Heart left ventricle (tissue), 16 donors: ENCODE measurements at regions not wholly inside any gene's neighbourhood (a gene's known extent, or its start where the extent isn't known, plus 50 kb on each side); places are given as distances from the start of the nearest gene placed in this dataset.

Source experiments
- ATAC-seq, 4 donors: fragments of 200-7000 bp; cut with Tn5 transposase; one replicate each; pipeline ENCODE4 v1.9.1; 2020 to 2022; ENCODE audit warnings: moderate library complexity in 4 of 4, mild to moderate bottlenecking in 3 of 4, moderate number of reproducible peaks in 1 of 4
- DNase-seq, 5 donors: peaks; one replicate each; pipeline ENCODE4 v3.0.0-alpha.2; 2020
- H3K27ac ChIP-seq, 12 donors: fragments of 200-600 bp; sonication (generic) in 4 of 12; one replicate each; pipeline versions ENCODE4 v1.5.0 to v1.8.0; 2016 to 2022; ENCODE audit warnings: mild to moderate bottlenecking in 2 of 12
- H3K27me3 ChIP-seq, 9 donors: fragments of 200-600 bp; sonication (generic) in 2 of 9; one replicate each; pipeline versions ENCODE4 v1.5.1 to v1.8.0; 2016 to 2022; ENCODE audit warnings: mild to moderate bottlenecking in 3 of 9
- H3K36me3 ChIP-seq, 9 donors: fragments of 200-600 bp; sonication (generic) in 2 of 9; one replicate each; pipeline versions ENCODE4 v1.5.0 to v1.8.0; 2018 to 2022; ENCODE audit warnings: mild to moderate bottlenecking in 2 of 9
- H3K4me1 ChIP-seq, 12 donors: fragments of 200-600 bp; sonication (generic) in 4 of 12; one replicate each; pipeline versions ENCODE4 v1.5.0 to v1.8.0; 2016 to 2022; ENCODE audit warnings: mild to moderate bottlenecking in 3 of 12
- H3K4me3 ChIP-seq, 12 donors: fragments of 200-600 bp; sonication (generic) in 4 of 12; one replicate each; pipeline versions ENCODE4 v1.5.0 to v1.8.0; 2017 to 2022; ENCODE audit warnings: mild to moderate bottlenecking in 9 of 12, moderate library complexity in 4 of 12
- H3K9me3 ChIP-seq, 12 donors: fragments of 200-600 bp; sonication (generic) in 4 of 12; one replicate each; pipeline versions ENCODE4 v1.5.0 to v1.8.0; 2016 to 2022; ENCODE audit warnings: mild to moderate bottlenecking in 1 of 12
- POLR2A ChIP-seq, 2 donors: fragments of 450-650 bp; IDR thresholded peaks; one replicate each; pipeline ENCODE4 v1.6.1; 2017; ENCODE audit warnings: antibody characterized with exemption in 2 of 2, mild to moderate bottlenecking in 2 of 2, moderate library complexity in 2 of 2
- WGBS, 4 donors: extraction: QIAGEN DNeasy Blood & Tissue Kit in 2 of 4; methylation state at CpG; one replicate each; pipeline versions ENCODE4 v1.1.5 to v1.1.7; 2013 to 2018; 5-methylcytosine and 5-hydroxymethylcytosine counted together
- intact Hi-C, 10 donors: fragments of 100-400 bp; cut with DNase I; formaldehyde crosslinking; loops; one replicate each; pipeline versions ENCODE4 v1.11.1 to v1.14.2; 2022
- TF ChIP-seq, protein P1 (sequence below), 12 donors: fragments of 200-600 bp; sonication (generic) in 4 of 12; IDR thresholded peaks; one replicate each; pipeline versions ENCODE4 v1.5.0 to v1.8.0; 2018 to 2022; ENCODE audit warnings: antibody characterized with exemption in 12 of 12, mild to moderate bottlenecking in 5 of 12
- donor health status: ischemic (EF 13 %, LVEDD 7.1; RV severe dilation, severe dysfunction).
- donor health status: healthy with polysubstance abuse.
- donor health status: DM: no; HTN: yes; CAD: no.
- donor health status: DM: no; HTN: no; CAD: no.
- donor health status: ischemic (EF 25% LVEDD 6.9; RV normal size, moderate dysfunction).
- donor health status: ischemic (EF 25% LVEDD 5.7; RV mildly dilated, moderate dysfunction).
- donor health status: healthy.
- donor health status: DM: yes; HTN: yes; CAD: no.
- donor health status: ischemic (EF 35%, LVEDD 5.7; RV mildly dilated, moderate dysfunction).
- donor health status: nonischemic (EF 11% LVEDD 7.7; RV severe dilation, severe dysfunction).
- donor health status: DM: yes; HTN: yes; CAD: no.
- donor health status: PGD.
- donor health status: ischemic (EF 29% LVEDD 5.4; RV normal size, mild dysfunction).
- donor health status: nonischemic (EF 23%, LVEDD 6.1; RV moderate dilation, normal function).

DNA sequence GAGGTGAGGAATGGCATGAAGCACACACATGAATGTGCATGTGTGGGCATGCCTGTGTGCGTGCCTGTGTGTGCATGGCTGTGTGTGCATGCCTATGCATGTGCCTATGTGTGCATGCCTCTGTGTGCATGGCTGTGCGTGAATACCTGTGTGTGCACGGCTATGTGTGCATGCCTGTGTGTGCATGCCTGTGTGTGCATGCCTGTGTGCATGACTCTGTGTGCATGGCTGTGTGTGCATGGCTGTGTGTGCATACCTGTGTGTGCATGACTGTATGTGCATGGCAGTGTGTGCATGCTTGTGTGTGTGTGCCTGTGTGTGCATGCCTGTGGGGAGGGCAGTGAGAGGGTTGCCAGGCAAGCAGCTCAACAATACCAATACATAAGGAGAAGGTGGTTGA lies 276.5 kb upstream of the ERCC4 start:
- 86 to 91% (median 91%) methylated on average over 3 of the region's 3 CpGs for WGBS, 4 donors
- Histone ChIP-seq H3K4me1 (no peaks in the 10 kb centered on the region), H3K9me3 (no peaks in the 10 kb centered on the region), H3K27me3 (peaks cover 0 to 4% (median 0%) of the 10 kb centered on the region in 9 donors), H3K36me3 (no peaks in the 10 kb centered on the region), H3K4me3 (no peak overlapping the region), H3K27ac (no peak overlapping the region)
- intact Hi-C loops: no loop called here
- ATAC-seq (no peak), DNase-seq (no peak)
- TF ChIP-seq POLR2A (IDR thresholded peaks at IDR 0.05): no peak
- TF ChIP-seq, protein P1, sequence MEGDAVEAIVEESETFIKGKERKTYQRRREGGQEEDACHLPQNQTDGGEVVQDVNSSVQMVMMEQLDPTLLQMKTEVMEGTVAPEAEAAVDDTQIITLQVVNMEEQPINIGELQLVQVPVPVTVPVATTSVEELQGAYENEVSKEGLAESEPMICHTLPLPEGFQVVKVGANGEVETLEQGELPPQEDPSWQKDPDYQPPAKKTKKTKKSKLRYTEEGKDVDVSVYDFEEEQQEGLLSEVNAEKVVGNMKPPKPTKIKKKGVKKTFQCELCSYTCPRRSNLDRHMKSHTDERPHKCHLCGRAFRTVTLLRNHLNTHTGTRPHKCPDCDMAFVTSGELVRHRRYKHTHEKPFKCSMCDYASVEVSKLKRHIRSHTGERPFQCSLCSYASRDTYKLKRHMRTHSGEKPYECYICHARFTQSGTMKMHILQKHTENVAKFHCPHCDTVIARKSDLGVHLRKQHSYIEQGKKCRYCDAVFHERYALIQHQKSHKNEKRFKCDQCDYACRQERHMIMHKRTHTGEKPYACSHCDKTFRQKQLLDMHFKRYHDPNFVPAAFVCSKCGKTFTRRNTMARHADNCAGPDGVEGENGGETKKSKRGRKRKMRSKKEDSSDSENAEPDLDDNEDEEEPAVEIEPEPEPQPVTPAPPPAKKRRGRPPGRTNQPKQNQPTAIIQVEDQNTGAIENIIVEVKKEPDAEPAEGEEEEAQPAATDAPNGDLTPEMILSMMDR (IDR thresholded peaks at IDR 0.05): no peak

DNA sequence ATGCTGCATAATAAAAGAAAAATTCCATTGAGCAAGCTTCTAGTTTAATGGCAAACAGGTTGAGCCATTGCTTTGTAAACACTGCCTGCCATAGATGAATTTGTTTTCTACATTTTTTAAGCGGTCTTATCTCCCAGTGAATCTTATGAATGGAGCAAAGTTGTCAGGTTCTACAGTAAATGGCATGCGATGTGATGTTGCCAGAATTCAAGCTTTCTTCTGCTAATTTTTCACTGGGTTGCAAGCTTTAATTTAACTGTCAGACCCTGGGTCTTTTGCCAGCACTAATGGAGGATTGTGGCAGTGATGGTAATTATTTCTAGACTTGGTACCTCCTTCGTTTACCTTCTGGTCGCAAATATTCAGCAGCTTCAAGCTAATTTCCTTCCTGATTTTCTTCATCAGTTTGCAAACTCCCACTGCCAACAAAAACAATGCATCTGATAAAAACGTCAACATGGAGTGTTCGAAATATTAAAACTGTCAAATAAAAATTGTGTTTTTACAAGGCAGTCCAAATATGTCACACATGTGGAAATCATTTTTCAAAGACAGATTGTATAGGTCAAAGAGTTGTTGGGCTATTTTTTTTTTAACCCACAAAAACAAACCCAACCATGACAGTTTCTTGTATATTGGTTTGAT lies 274.2 kb upstream of the ERCC4 start:
- Histone ChIP-seq H3K27ac (no peak overlapping the region), H3K27me3 (peaks cover 0 to 4% (median 0%) of the 10 kb centered on the region in 9 donors), H3K4me3 (no peak overlapping the region), H3K36me3 (no peaks in the 10 kb centered on the region), H3K9me3 (no peaks in the 10 kb centered on the region), H3K4me1 (no peaks in the 10 kb centered on the region)
- intact Hi-C loops: no loop called here
- 34 to 57% (median 47%) methylated on average over 6 of the region's 6 CpGs for WGBS, 4 donors
- DNase-seq (no peak), ATAC-seq (no peak)
- TF ChIP-seq, protein P1 (IDR thresholded peaks at IDR 0.05): no peak
- no peak for TF ChIP-seq POLR2A (IDR thresholded peaks at IDR 0.05)

DNA sequence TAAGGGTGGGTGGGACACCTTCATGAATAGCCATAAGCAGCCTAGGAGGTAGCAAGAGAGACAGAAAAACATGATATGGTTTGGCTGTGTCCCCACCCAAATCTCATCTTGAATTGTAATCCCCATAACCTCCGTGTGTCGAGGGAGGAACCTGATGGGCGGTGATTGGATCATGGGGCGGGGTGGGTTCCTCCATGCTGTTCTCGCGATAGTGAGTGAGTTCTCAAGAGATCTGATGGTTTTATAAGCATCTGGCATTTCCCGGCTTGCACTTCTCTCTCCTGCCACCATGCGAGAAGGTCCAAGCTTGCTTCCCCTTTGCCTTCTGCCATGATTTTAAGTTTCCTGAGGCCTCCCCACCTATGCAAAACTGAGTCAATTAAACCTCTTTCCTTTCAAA lies 259.1 kb upstream of the ERCC4 start:
- no peak for ATAC-seq
- WGBS, 4 donors: 82 to 90% (median 86%) methylated on average over 8 of the region's 8 CpGs

DNA sequence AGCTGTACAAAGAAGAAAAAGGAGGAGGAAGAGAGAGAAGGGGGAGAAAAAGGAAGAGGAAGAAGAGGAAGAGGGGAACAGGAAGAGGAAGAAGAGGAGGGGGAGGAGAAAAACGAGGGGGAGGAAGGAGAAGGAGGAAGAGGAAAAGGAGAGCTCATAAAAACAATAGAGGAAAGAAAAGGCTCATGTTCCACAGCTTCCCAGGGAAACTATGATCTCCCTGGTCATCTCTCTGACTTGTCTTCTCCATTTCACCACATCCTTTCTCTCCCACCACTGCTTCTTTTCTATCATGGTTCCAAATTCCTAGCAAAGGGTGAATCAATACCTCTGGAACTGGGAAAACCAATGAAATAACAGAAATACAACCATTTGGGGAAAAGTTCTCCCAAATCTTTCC lies 254.1 kb upstream of the ERCC4 start:
- no peak for ATAC-seq
- WGBS, 4 donors: 8 to 18% (median 14%) methylated on average over 1 of the region's 1 CpG
- no peaks in the 10 kb centered on the region for H3K27me3 ChIP-seq
- H3K36me3 ChIP-seq: no peaks in the 10 kb centered on the region
- H3K4me1 ChIP-seq: no peaks in the 10 kb centered on the region
- no peak overlapping the region for H3K4me3 ChIP-seq
- peaks cover 0 to 8% (median 0%) of the 10 kb centered on the region in 12 donors for H3K9me3 ChIP-seq
- no peak for DNase-seq
- no peak overlapping the region for H3K27ac ChIP-seq
- intact Hi-C loops: no loop called here
- TF ChIP-seq, protein P1 (IDR thresholded peaks at IDR 0.05): no peak
- no peak for TF ChIP-seq POLR2A (IDR thresholded peaks at IDR 0.05)

More for the DNA sequence above, 259.1 kb upstream of the ERCC4 start:
- DNase-seq: no peak
- Histone ChIP-seq H3K27ac (no peak overlapping the region), H3K27me3 (no peaks in the 10 kb centered on the region), H3K36me3 (no peaks in the 10 kb centered on the region), H3K9me3 (peaks cover 0 to 2% (median 0%) of the 10 kb centered on the region in 12 donors), H3K4me1 (no peaks in the 10 kb centered on the region), H3K4me3 (no peak overlapping the region)
- no peak for TF ChIP-seq POLR2A (IDR thresholded peaks at IDR 0.05)
- TF ChIP-seq, protein P1 (IDR thresholded peaks at IDR 0.05): no peak
- intact Hi-C loops: no loop called here
